ENCODE measurements at regions not wholly inside any gene's neighbourhood (a gene's known extent, or its start where the extent isn't known, plus 50 kb on each side); places are given as distances from the start of the nearest gene placed in this dataset.

DNA sequence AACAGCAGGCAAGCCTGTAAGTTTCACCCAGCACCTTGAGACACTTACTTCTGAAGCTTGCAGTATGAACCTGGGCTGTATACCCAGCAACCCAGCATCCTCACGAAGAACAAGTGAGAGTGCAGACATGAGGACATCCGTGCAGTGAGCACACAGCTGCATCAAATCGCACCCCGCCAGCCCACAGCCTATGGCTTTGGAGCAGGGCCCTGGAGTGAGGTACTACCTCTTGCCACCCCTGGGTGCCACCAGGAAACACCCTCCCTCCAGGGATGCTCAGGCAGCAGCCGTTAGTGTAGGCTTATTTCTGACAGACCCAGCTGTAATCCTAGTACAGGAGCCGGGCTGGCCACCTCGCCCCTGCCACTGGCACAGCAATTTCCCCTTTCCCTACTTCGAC is 81.4 kb downstream of the ATPSCKMT start:
- H3K79me2 ChIP-seq (ENCODE audit: low read depth), result no peaks in the 10 kb centered on the region
- POLR2A ChIA-PET (ENCODE audit: unreplicated experiment), result no interaction called here
- no peak overlapping the region for H3K4me3 ChIP-seq
- no peak overlapping the region for H3K27ac ChIP-seq
- BruUV-seq (replicated peaks), result no TSS peak
- H3K36me3 ChIP-seq (ENCODE audit: low read depth), result no peaks in the 10 kb centered on the region
- no peaks in the 10 kb centered on the region for H4K20me1 ChIP-seq (ENCODE audit: insufficient read depth)
- H3K27me3 ChIP-seq (ENCODE audit: insufficient read depth, low read depth), result no peaks in the 10 kb centered on the region; the same call in 1 of the 2 replicates
- TF ChIP-seq EZH2 (IDR thresholded peaks at IDR 0.05; ENCODE audit: low read depth), result no peak
- TF ChIP-seq, protein P1, sequence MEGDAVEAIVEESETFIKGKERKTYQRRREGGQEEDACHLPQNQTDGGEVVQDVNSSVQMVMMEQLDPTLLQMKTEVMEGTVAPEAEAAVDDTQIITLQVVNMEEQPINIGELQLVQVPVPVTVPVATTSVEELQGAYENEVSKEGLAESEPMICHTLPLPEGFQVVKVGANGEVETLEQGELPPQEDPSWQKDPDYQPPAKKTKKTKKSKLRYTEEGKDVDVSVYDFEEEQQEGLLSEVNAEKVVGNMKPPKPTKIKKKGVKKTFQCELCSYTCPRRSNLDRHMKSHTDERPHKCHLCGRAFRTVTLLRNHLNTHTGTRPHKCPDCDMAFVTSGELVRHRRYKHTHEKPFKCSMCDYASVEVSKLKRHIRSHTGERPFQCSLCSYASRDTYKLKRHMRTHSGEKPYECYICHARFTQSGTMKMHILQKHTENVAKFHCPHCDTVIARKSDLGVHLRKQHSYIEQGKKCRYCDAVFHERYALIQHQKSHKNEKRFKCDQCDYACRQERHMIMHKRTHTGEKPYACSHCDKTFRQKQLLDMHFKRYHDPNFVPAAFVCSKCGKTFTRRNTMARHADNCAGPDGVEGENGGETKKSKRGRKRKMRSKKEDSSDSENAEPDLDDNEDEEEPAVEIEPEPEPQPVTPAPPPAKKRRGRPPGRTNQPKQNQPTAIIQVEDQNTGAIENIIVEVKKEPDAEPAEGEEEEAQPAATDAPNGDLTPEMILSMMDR (conservative IDR thresholded peaks at IDR 0.05), result no peak
- H3K4me1 ChIP-seq (replicated peaks; ENCODE audit: insufficient read depth), result no peaks in the 10 kb centered on the region
- H3K4me2 ChIP-seq, result no peak overlapping the region
- intact Hi-C loops (cut with micrococcal nuclease; ENCODE audit: unreplicated experiment), result no loop called here
- H2AFZ ChIP-seq, result no peak overlapping the region
- DNase-seq, result no peak
- CTCF ChIA-PET, result no interaction called here
- H3F3A ChIP-seq (ENCODE audit: insufficient read depth, low read depth), result no peaks in the 10 kb centered on the region
- no peaks in the 10 kb centered on the region for H3K9me3 ChIP-seq (ENCODE audit: insufficient read depth, low read depth)
- H3K9me2 ChIP-seq (ENCODE audit: insufficient read depth), result no peaks in the 10 kb centered on the region

- no peaks in the 10 kb centered on the region; the same call in 1 of the 2 replicates for H3K27me3 ChIP-seq (ENCODE audit: insufficient read depth, low read depth)
- BruUV-seq (replicated peaks), result no TSS peak
- TF ChIP-seq, protein P1 (conservative IDR thresholded peaks at IDR 0.05), result no peak
- TF ChIP-seq EZH2 (IDR thresholded peaks at IDR 0.05; ENCODE audit: low read depth), result no peak
- H3K9me2 ChIP-seq (ENCODE audit: insufficient read depth), result no peaks in the 10 kb centered on the region
- ChIA-PET POLR2A (ENCODE audit: unreplicated experiment) (no interaction called here), CTCF (no interaction called here)
- H4K20me1 ChIP-seq (ENCODE audit: insufficient read depth), result no peaks in the 10 kb centered on the region
- no peaks in the 10 kb centered on the region for H3K4me1 ChIP-seq (replicated peaks; ENCODE audit: insufficient read depth)
- no peaks in the 10 kb centered on the region for H3F3A ChIP-seq (ENCODE audit: insufficient read depth, low read depth)
- intact Hi-C loops (cut with micrococcal nuclease; ENCODE audit: unreplicated experiment), result no loop called here
- H3K27ac ChIP-seq, result no peak overlapping the region
- H3K4me3 ChIP-seq, result no peak overlapping the region
- H3K79me2 ChIP-seq (ENCODE audit: low read depth), result no peaks in the 10 kb centered on the region
- DNase-seq, result no peak
- no peak overlapping the region for H2AFZ ChIP-seq
- no peaks in the 10 kb centered on the region for H3K36me3 ChIP-seq (ENCODE audit: low read depth)
- no peak overlapping the region for H3K4me2 ChIP-seq
- H3K9me3 ChIP-seq (ENCODE audit: insufficient read depth, low read depth), result no peaks in the 10 kb centered on the region
Measured at GRCh38 chr5:10167806-10168205, 81.9 kb downstream of the ATPSCKMT start.

DNA sequence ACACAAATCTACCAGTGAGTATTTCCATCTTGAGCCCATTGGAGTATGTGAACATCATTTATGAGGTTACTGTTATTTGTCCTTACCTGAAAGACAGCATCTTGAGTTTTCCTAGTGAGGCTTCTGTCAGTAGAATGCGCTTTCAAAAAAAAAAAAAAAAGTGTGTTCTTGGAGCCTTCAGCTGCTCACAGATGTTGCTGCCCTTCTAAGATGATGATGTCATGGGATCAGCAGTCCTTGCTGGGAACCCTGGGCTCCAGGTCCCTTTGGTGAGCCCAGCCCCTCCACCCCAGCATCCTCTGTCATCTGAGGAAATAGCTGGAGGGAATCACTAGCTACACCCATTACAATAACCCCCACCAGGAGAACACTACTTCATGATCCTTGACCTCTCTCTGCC is 83.3 kb downstream of the ATPSCKMT start:
- POLR2A ChIA-PET (ENCODE audit: unreplicated experiment), result no interaction called here
- no peak for TF ChIP-seq EZH2 (IDR thresholded peaks at IDR 0.05; ENCODE audit: low read depth)
- TF ChIP-seq, protein P1 (conservative IDR thresholded peaks at IDR 0.05), result no peak
- H3K36me3 ChIP-seq (ENCODE audit: low read depth), result no peaks in the 10 kb centered on the region
- H2AFZ ChIP-seq, result no peak overlapping the region
- peaks cover 6% of the 10 kb centered on the region; the same call in 1 of the 2 replicates for H3K27me3 ChIP-seq (ENCODE audit: insufficient read depth, low read depth)
- BruUV-seq (replicated peaks), result no TSS peak
- H3K27ac ChIP-seq, result no peak overlapping the region
- CTCF ChIA-PET, result no interaction called here
- no peaks in the 10 kb centered on the region for H3F3A ChIP-seq (ENCODE audit: insufficient read depth, low read depth)
- no peaks in the 10 kb centered on the region for H3K4me1 ChIP-seq (replicated peaks; ENCODE audit: insufficient read depth)
- intact Hi-C loops (cut with micrococcal nuclease; ENCODE audit: unreplicated experiment), result no loop called here
- no peak for DNase-seq
- H3K9me3 ChIP-seq (ENCODE audit: insufficient read depth, low read depth), result no peaks in the 10 kb centered on the region
- H3K4me2 ChIP-seq, result no peak overlapping the region
- no peak overlapping the region for H3K4me3 ChIP-seq
- H3K79me2 ChIP-seq (ENCODE audit: low read depth), result no peaks in the 10 kb centered on the region
- no peaks in the 10 kb centered on the region for H4K20me1 ChIP-seq (ENCODE audit: insufficient read depth)
- H3K9me2 ChIP-seq (ENCODE audit: insufficient read depth), result no peaks in the 10 kb centered on the region
